NCI-H146 treated with DMSO at 0.1 percent for 48 hours (cell line): ENCODE measurements at regions not wholly inside any gene's neighbourhood (a gene's known extent, or its start where the extent isn't known, plus 50 kb on each side); places are given as distances from the start of the nearest gene placed in this dataset.

ENCODE experiments used
- DNase-seq: peaks from one replicate; lab custom pipeline; 2025; ENCODE audit not compliant: unreplicated experiment; lab: John Stamatoyannopoulos, UW

DNA sequence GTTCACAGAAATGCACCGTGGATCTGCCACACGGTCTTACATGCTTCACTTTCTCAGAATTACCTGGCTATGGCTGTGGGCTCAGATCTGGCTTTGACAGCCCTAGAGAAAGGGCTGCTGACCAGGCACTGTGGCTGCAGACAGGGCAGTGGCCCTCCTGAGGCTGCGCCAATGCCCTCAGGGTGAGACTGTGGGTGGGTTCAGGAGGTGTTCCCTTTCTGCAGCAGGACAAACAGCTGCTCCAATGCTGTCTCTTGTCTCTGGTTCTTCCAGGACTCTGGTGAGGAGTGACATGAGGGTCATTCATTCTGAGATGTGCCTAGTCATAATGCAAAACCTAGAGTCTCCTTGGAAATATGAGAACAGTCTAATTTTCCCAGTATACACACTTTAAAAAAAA is 90.5 kb upstream of the SMIM21 start:
- no peak for DNase-seq

DNA sequence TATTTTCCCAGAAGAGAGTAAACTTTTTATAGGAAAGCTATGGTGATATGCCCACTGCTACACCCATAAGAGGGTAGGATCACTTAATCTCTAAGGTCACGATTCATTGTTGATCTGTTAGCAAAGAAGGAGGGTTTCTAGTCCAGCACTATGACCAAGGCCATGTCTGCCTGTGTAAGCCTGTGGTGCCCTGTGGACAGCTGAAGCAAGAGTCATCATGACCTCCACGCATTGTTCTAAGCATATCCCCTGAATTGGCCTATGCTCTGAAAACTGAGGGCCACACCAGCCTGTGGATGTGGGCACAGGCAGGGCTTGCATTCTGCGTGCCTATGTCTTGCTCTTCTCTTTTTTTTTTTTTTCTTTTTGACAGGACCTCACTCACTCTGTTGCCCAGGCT is 89.8 kb upstream of the SMIM21 start:
- no peak for DNase-seq

DNA sequence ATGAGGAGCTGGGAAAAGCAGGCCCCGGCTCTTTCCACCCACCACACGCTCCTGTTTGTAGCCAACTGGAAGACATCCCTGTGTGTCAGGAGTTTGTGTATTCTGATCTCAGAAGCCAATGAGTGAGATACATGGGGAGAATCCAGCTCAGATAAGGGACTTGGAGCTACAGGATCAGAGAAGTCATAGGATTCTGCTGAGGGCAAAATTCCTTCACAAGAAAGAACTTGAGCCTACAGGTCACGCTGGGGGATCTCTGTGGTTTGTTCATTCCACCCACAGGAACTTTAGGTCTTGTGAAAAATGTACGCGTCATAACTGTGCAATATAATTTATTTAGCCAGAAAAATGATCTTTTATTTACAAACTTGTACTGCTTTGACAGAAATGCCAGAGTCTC is 80.1 kb upstream of the SMIM21 start:
- DNase-seq = no peak

DNA sequence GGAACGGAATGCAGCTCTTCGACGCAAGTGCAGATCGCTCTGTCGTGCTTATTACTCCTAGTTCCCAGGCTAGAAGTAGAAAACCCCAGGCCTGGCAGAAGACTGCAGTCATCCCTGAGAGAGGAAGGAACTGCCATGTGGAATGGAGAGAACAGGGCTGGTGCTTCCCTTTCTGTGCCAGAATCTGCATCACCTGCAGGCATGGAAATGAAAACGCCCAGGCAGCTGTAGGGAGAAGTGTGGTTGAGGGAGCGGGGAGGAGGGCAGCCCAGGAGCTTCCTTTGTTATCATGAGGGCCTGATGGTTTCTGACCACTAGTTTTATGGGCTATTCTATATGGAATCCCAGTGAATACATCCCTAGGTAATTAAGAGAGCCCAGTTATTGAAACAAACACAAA is 79.4 kb upstream of the SMIM21 start:
- DNase-seq = no peak

DNA sequence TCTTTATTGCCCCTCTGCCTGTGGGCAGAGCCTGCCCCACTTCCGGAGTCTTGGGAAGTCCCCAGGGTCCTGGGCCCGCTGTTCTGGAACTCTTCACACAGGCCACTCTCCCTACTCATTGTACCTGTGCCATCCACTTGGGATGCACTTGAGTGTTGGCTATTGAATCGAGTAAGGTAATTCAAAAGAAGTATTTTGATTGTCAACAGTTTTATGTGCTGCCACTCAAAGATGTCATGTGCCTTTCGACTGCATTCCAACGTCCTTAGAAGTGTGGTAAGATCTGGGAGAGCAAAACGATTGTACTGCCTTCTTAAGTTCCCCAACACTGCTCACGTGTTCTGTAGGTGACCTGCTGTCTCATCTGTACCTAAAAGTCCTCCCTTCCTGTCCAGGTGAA is 77.0 kb upstream of the SMIM21 start:
- no peak for DNase-seq

DNA sequence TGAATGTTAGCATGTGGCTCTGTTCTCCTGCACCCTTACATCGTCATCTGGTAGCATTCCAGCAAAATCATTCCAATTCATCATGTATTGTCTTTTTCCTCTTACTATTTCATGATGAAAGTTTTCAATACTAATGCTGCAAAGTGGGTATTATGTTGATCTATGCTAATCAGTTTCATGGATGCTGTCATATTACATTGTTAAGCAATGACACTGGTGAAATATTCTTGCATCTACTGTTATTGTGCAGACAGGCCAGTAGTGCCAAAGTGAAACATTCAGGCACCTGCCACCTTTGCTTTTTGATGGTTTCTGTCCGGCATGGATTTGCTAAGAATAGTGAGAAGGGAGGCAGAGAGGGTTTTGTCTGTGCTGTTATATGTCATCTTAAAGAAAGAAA is 76.1 kb upstream of the SMIM21 start:
- no peak for DNase-seq

DNA sequence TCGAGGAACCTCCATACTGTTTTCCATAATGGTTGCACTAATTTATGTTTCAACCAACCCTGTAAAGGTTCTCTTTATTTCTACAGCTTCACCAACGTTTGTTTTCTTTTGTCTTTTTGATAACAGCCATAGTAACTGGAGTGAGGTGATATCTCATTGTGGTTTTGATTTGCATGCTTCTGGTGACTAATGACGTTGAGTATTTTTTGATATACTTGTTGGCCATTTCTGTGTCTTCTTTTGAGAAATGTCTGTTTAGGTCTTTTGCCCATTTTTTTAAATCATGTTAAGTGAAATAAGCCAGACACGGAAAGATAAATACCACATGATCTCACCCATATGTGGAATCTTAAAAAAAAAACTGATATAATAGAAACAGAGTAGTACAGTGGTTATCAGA is 74.8 kb upstream of the SMIM21 start:
- DNase-seq = no peak

DNA sequence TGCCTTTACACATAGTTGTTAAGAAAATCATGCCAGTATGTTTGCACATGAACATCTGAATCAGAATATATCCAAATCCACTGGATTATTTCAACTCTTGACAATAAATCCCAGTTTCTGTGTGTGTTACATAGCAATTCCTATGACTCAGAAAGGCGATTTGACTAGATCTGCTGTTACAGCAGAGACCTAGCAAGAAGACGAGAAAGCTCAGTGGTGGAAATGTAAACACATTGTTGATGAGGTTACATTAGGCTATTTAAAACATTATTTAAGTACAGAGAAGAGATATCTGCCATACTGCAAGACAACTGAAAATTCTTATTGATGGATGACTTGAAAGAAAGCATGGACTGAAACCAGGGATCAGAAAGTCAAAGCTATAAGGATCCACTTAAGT is 73.0 kb upstream of the SMIM21 start:
- DNase-seq = no peak

DNA sequence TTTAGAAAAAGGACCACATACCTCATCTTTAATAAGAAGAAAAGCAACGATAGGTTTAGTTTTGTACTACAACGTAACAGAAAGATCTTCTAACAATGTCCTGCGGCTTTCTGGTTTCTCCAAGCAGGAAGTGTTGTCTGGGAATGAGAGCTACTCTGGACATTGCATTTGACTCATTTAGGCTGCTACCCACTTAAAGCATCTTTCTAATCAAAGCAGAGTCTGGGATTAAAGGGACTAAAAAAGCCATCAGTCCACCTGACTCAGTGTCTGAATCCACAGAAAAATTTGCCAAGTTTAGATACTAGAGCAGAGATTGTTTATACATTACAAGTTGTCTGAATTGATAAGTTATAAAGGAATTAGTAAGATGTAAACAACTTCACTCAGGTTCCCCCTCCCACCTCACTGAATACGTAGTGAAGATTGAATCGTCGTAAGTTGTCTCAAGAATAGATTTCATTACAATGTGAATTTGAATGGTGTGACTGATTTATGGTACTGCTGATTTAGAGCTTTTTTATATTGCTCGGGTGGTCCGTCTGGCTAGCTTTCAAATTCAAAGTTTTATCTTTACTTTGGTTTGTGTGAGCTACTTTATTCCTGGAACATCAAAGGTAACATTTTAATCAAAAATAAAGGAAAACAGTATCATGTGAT is 70.2 kb upstream of the SMIM21 start:
- no peak for DNase-seq

DNA sequence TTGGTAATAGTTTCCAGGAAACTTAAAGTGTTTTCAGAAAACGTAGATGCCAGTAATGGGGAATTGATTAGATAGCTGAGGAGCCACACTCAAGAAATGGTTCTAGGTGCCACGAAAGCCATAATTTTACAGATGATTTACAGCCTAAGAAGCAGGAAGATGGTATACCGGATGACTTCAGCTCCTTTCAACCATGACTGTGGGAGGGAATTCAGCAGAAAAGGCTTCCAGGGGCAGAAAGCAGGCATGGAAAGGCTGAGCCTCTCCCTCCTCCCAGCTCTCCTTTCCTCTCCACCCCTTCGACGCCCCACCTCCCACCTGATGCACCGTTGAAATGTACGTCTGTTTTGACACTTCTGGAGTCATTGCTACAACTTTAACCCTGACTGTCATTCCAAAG is 68.6 kb upstream of the SMIM21 start:
- no peak for DNase-seq

DNA sequence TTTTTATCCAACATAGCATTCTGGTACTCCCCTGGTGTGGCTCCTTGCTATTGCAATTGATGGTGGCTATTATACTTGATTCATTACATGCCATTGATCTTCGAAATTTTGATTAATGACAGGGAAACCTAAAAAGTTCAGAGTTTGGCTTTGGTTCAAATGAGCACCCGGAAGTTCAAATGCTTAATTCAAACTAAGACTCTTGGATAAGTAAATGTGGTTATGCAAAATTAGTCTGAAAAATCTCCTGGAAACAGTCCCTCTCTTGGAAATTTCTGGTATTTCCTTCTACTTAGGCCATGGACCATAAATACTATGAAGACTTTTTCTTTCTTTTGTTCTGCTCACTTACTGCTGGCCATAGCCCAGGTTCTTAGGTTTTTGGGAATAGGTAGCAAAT is 65.3 kb upstream of the SMIM21 start:
- no peak for DNase-seq

DNA sequence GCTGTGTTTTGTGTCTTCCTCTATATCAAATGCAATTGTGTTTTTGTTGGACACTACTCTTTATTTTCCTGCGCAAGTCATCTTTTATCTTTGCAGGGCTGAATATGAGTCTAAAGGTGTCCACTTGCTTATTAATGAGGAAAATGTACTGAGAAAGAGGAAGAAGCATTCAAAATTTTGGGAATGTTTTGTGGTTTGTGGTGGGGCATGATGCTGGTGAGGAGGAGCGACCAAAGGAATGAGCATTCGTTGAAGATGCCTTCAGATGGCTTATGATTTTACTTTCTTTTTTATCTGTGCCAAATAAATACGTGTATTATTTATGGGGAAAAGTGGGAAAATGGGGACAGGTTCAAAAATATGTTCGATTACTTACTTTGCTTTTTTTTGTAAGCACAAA is 63.9 kb upstream of the SMIM21 start:
- DNase-seq = no peak

DNA sequence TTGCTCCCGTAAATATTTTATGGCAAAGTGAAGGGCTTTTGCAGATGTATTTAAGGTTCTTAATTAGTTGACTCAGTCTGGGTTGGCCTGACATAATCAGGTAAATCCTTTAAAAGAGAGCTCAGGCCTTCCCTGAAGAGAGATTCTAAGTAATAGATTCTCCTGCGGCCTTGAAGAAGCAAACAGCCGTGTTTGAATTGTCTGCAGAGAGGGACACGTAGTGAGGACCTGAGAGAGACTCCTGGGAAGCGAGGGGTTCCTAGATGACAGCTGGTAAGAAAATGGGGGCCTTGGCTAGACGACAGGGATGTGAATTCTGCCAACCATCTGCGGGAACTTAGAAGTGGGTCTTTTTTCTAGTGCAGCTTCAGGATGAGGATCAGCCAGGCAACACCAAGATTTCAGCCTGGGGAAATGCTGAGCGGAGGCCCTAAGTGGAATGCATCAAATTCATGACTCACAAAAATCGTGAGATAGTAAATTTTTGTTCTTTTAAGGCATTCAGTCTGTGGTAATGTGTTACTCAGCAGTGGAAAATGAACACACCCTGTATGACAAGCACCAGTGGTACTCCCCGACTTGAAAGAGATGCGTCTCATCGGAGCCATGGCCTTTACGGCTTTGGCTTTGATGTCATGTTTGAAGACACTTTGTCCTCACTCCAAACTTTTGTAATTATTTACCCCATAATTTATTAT is 62.1 kb upstream of the SMIM21 start:
- no peak for DNase-seq

DNA sequence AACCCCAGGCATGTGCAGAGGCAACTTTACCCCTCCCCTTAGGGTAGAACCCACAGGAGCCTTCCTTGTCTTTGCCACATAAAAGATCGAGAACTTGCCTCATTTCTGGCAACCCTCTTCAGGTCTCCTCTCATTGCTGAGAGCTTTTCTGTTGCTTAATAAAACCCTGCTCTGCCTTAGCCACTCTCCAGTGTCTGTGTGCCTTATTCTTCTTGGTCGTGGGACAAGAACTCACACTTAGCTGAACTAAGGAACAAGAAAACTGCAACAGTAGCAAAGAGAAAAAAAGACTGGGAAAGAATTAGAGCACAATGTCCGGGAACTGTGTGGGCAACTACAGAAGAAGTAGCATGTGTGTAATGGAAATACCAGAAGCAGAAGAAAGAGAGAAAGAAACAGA is 56.2 kb upstream of the SMIM21 start:
- DNase-seq = no peak

DNA sequence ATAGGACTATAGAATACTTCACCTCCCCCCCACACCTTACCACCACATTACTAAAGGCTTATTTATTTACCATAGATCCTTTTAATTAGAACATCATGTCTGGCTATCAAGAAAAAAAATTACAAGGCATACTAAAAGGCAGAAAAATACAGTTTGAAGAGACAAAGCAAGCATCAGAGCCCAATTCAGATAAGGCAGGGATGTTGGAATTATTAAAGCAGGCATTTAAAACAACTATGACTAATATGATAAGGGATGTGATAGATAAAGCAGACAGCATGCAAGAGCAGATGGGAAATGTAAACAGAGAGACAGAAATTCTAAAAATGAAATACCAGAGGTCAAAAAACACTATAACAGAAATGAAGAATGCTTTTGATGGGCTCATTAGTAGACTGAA is 55.4 kb upstream of the SMIM21 start:
- DNase-seq = no peak

DNA sequence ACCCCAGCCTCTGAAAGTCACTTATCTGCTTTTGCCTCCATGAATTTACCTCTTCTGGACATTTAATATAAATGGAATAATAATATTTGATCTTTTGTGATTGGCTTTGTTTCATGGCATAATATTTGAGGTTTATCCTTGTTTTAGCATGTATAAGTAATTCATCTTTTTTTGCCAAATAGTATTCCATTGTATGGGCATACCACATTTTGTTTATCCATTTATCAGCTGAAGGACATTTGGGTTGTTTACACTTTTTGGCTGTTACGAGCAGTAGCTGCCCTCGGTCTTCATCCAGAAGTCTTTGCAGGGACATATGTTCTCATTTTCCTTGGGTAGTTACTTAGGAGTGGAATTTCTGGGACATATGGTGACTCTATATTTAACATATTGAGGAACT is 53.0 kb upstream of the SMIM21 start:
- no peak for DNase-seq

DNA sequence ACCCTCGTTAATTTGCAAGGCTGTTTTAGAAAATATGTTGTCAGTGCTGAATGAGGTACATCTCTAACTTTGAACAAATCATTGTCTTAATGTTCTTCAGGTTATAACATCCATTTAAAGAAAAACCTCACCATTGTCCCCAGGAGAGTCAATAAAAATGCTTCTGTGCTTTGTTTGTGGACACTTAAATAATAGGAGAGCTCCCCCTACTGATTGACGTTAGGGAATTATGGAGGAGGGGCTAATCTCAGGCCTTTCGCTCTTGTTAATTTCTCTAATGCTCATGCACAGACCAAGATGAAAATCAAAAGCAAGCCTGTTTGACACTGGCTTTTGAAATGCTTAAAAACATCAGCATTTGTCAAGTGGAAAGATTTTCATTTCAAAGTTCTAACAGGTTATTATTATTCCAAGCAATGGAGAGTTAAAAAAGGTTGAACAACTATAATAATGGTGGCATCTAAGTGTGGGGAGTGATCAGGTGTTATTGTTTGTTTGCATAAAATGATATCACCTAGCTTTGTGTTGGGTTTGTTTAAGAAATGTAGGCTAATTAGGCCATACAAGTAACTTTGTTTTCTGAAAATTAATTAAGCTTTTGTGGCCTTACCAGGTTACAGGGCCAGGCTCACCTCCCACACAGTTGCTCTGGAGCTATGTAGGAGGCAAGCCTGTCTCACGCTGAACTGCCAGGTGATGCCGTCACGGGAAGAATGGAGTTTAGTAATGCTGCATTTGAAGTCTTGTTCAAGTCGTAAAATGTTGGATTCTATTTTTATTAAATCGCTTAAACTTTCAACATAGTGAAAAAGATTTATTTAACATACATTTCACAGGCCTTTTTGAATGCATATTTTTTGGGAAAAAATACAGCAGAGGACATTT is 51.7 kb upstream of the SMIM21 start:
- DNase-seq = peak; percentile 76

DNA sequence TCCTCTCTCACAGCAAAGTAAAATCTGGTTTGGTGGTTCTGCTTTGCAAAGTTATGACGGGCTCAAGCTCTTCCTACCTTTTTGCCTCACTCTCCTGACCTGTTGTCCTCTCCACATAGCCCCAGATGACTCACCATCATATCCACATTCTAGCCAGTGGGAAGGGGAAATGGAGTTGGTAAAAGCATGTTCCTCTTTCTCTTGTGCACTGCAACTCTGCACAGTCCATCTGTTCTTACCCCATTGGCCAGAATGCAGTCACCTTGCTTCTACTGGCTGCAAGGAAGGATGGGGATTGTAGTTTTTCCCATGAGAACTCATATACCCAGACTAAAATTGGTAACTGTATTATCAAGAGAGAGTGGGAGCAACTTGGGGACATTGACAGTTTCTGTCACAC is 50.4 kb upstream of the SMIM21 start:
- no peak for DNase-seq
